ENCODE measurements at regions not wholly inside any gene's neighbourhood (a gene's known extent, or its start where the extent isn't known, plus 50 kb on each side); places are given as distances from the start of the nearest gene placed in this dataset.

GRCh38 chr9:13762209-13762608 is 482.7 kb upstream of the MPDZ start:
- H3K36me3 ChIP-seq (replicated peaks in 1 of 2; ENCODE audit: control extremely low read depth in 1 of 2, control insufficient read depth in 1 of 2, extremely low read depth in 1 of 2, insufficient read depth in 2 of 2, low read length in 1 of 2) = no peaks in the 10 kb centered on the region
- H3K79me2 ChIP-seq (ENCODE audit: control insufficient read depth, insufficient read depth, low read length) = no peaks in the 10 kb centered on the region
- H2AFZ ChIP-seq (ENCODE audit: insufficient read depth, low read depth, low read length, poor library complexity, severe bottlenecking) = no peak overlapping the region
- H3K4me1 ChIP-seq (ENCODE audit: control insufficient read depth in 2 of 2, insufficient read depth in 2 of 2, low read length in 2 of 2) = no peaks in the 10 kb centered on the region
- CTCF ChIA-PET = no interaction called here
- no peaks in the 10 kb centered on the region for H3K4me1 Mint-ChIP-seq
- no peak for DNase-seq
- no peak overlapping the region for H3K4me3 ChIP-seq (ENCODE audit: control extremely low read depth in 1 of 5, extremely low read depth in 1 of 5, insufficient read depth in 1 of 5, low read depth in 2 of 5, low read length in 4 of 5)
- no peak overlapping the region for H3K4me3 Mint-ChIP-seq
- H4K20me1 ChIP-seq (ENCODE audit: control insufficient read depth, insufficient read depth, low read length, poor library complexity, severe bottlenecking) = no peaks in the 10 kb centered on the region
- WGBS (ENCODE audit: insufficient coverage) = 89% methylated on average over 3 of the region's 3 CpGs
- peaks cover 6% of the 10 kb centered on the region for H3K9me3 Mint-ChIP-seq (ENCODE audit: insufficient read depth)
- H3K9ac ChIP-seq (ENCODE audit: low read length) = no peak overlapping the region
- H3K27me3 ChIP-seq (replicated peaks in 1 of 4; ENCODE audit: control extremely low read depth in 1 of 4, control insufficient read depth in 3 of 4, insufficient read depth in 4 of 4, low read length in 3 of 4) = no peaks in the 10 kb centered on the region
- TF ChIP-seq CTCF (IDR thresholded peaks at IDR 0.05) = no peak
- TF ChIP-seq EZH2 (IDR thresholded peaks at IDR 0.05; ENCODE audit: borderline replicate concordance, insufficient read depth, low read depth, low read length, poor library complexity, severe bottlenecking) = no peak
- H3K27ac ChIP-seq (ENCODE audit: low read length in 2 of 2) = no peak overlapping the region
- H3K4me2 ChIP-seq (replicated peaks; ENCODE audit: low read depth, low read length, poor library complexity, severe bottlenecking) = no peak overlapping the region
- intact Hi-C loops (cut with micrococcal nuclease) = no loop called here
- no peak overlapping the region for H3K27ac Mint-ChIP-seq
- ATAC-seq (ENCODE audit: low read depth) = no peak
- no peaks in the 10 kb centered on the region for H3K27me3 Mint-ChIP-seq
- POLR2A ChIA-PET = no interaction called here
- H3K9me3 ChIP-seq (ENCODE audit: control extremely low read depth in 1 of 3, control insufficient read depth in 2 of 3, insufficient read depth in 1 of 3, low read length in 2 of 3) = no peaks in the 10 kb centered on the region

- Histone ChIP-seq H3K79me2 (ENCODE audit: control insufficient read depth, insufficient read depth, low read length) (no peaks in the 10 kb centered on the region), H3K27ac (ENCODE audit: low read length in 2 of 2) (no peak overlapping the region), H3K9ac (ENCODE audit: low read length) (no peak overlapping the region), H3K4me1 (ENCODE audit: control insufficient read depth in 2 of 2, insufficient read depth in 2 of 2, low read length in 2 of 2) (no peaks in the 10 kb centered on the region), H3K27me3 (replicated peaks in 1 of 4; ENCODE audit: control extremely low read depth in 1 of 4, control insufficient read depth in 3 of 4, insufficient read depth in 4 of 4, low read length in 3 of 4) (no peaks in the 10 kb centered on the region), H2AFZ (ENCODE audit: insufficient read depth, low read depth, low read length, poor library complexity, severe bottlenecking) (no peak overlapping the region), H3K36me3 (replicated peaks in 1 of 2; ENCODE audit: control extremely low read depth in 1 of 2, control insufficient read depth in 1 of 2, extremely low read depth in 1 of 2, insufficient read depth in 2 of 2, low read length in 1 of 2) (no peaks in the 10 kb centered on the region), H3K4me2 (replicated peaks; ENCODE audit: low read depth, low read length, poor library complexity, severe bottlenecking) (no peak overlapping the region), H3K9me3 (ENCODE audit: control extremely low read depth in 1 of 3, control insufficient read depth in 2 of 3, insufficient read depth in 1 of 3, low read length in 2 of 3) (no peaks in the 10 kb centered on the region), H3K4me3 (ENCODE audit: control extremely low read depth in 1 of 5, extremely low read depth in 1 of 5, insufficient read depth in 1 of 5, low read depth in 2 of 5, low read length in 4 of 5) (no peak overlapping the region), H4K20me1 (ENCODE audit: control insufficient read depth, insufficient read depth, low read length, poor library complexity, severe bottlenecking) (no peaks in the 10 kb centered on the region)
- no peak overlapping the region for H3K27ac Mint-ChIP-seq
- intact Hi-C loops (cut with micrococcal nuclease) = no loop called here
- CTCF ChIA-PET = no interaction called here
- no peak overlapping the region for H3K4me3 Mint-ChIP-seq
- 94% methylated on average over 3 of the region's 3 CpGs for WGBS (ENCODE audit: insufficient coverage)
- no peak for TF ChIP-seq EZH2 (IDR thresholded peaks at IDR 0.05; ENCODE audit: borderline replicate concordance, insufficient read depth, low read depth, low read length, poor library complexity, severe bottlenecking)
- no peak for TF ChIP-seq CTCF (IDR thresholded peaks at IDR 0.05)
- POLR2A ChIA-PET = no interaction called here
- H3K4me1 Mint-ChIP-seq = no peaks in the 10 kb centered on the region
- H3K9me3 Mint-ChIP-seq (ENCODE audit: insufficient read depth) = peaks cover 6% of the 10 kb centered on the region
- ATAC-seq (ENCODE audit: low read depth) (no peak), DNase-seq (no peak)
- no peaks in the 10 kb centered on the region for H3K27me3 Mint-ChIP-seq
Observed at GRCh38 chr9:13759551-13759950, 480.1 kb upstream of the MPDZ start.

Measured in B cell (primary cell).